ENCODE measurements at regions not wholly inside any gene's neighbourhood (a gene's known extent, or its start where the extent isn't known, plus 50 kb on each side); places are given as distances from the start of the nearest gene placed in this dataset.

DNA sequence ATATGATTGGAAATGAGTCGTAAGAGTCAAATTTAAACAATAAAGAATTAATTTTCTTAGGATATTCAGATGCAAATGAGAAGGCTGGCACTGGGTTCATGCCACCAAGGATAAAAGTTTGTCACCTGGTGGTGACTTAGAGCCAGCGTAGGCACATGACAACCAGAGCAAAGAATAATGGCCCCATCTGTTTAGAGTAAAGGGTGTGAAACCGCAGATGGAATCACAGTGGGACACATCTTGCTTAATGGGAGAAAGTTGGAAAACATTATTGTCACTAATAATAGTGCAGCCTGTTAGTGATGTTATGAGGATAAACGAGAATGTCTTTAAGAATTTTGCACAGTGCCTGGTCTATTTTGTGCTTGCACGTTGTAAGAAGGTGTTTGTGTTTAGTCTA is 727.8 kb downstream of the QKI start:
- Histone ChIP-seq H4K20me1 (ENCODE audit: insufficient read depth) (no peaks in the 10 kb centered on the region), H3K27ac (no peak overlapping the region), H3K9ac (no peak overlapping the region), H3K27me3 (ENCODE audit: insufficient read depth, low read depth) (no peaks in the 10 kb centered on the region), H3K79me2 (ENCODE audit: insufficient read depth, low read depth) (no peaks in the 10 kb centered on the region), H3K36me3 (ENCODE audit: insufficient read depth) (no peaks in the 10 kb centered on the region), H3K4me2 (no peak overlapping the region), H3K4me3 (IDR thresholded peaks at IDR 0.05; ENCODE audit: insufficient read depth, low read depth, low read length) (no peak overlapping the region), H2AFZ (ENCODE audit: low read depth) (no peak overlapping the region), H3K4me1 (ENCODE audit: low read depth, poor library complexity, severe bottlenecking) (no peaks in the 10 kb centered on the region)
- no peak for TF ChIP-seq CTCF (conservative IDR thresholded peaks at IDR 0.05; ENCODE audit: low read depth, low read length)

- Histone ChIP-seq H3K36me3 (ENCODE audit: insufficient read depth) (no peaks in the 10 kb centered on the region), H3K27ac (no peak overlapping the region), H3K79me2 (ENCODE audit: insufficient read depth, low read depth) (no peaks in the 10 kb centered on the region), H3K4me1 (ENCODE audit: low read depth, poor library complexity, severe bottlenecking) (no peaks in the 10 kb centered on the region), H3K27me3 (ENCODE audit: insufficient read depth, low read depth) (no peaks in the 10 kb centered on the region), H2AFZ (ENCODE audit: low read depth) (no peak overlapping the region), H3K9ac (no peak overlapping the region), H4K20me1 (ENCODE audit: insufficient read depth) (no peaks in the 10 kb centered on the region), H3K4me2 (no peak overlapping the region), H3K4me3 (IDR thresholded peaks at IDR 0.05; ENCODE audit: insufficient read depth, low read depth, low read length) (no peak overlapping the region)
- TF ChIP-seq CTCF (conservative IDR thresholded peaks at IDR 0.05; ENCODE audit: low read depth, low read length) = no peak
Measured at GRCh38 chr6:164135511-164136132, 721.1 kb downstream of the QKI start.

DNA sequence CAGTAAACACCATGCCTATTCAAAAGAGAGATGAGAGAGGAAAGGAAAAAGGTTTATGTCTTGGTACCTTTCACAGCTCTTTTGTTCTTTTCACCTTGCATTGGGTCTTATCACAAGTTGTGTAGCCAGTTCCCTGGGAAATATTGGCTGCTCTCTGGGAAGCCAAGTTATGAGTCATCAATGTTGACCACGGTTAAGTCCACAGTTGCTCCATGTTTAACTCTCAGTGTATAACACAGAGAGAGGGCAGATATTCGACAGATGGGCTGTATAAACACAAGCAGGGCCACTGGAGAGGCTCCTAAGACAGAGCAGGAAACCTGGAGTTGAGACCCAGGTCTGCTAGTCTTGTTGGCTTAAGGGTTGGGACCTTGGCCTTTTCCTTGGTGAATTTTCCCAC is 718.6 kb downstream of the QKI start:
- no peaks in the 10 kb centered on the region for H3K79me2 ChIP-seq (ENCODE audit: insufficient read depth, low read depth)
- no peaks in the 10 kb centered on the region for H3K36me3 ChIP-seq (ENCODE audit: insufficient read depth)
- H3K4me2 ChIP-seq = no peak overlapping the region
- H3K4me3 ChIP-seq (IDR thresholded peaks at IDR 0.05; ENCODE audit: insufficient read depth, low read depth, low read length) = no peak overlapping the region
- H3K27me3 ChIP-seq (ENCODE audit: insufficient read depth, low read depth) = no peaks in the 10 kb centered on the region
- H3K27ac ChIP-seq = no peak overlapping the region
- no peaks in the 10 kb centered on the region for H3K4me1 ChIP-seq (ENCODE audit: low read depth, poor library complexity, severe bottlenecking)
- no peaks in the 10 kb centered on the region for H4K20me1 ChIP-seq (ENCODE audit: insufficient read depth)
- TF ChIP-seq CTCF (conservative IDR thresholded peaks at IDR 0.05; ENCODE audit: low read depth, low read length) = no peak
- no peak overlapping the region for H2AFZ ChIP-seq (ENCODE audit: low read depth)
- no peak overlapping the region for H3K9ac ChIP-seq

DNA sequence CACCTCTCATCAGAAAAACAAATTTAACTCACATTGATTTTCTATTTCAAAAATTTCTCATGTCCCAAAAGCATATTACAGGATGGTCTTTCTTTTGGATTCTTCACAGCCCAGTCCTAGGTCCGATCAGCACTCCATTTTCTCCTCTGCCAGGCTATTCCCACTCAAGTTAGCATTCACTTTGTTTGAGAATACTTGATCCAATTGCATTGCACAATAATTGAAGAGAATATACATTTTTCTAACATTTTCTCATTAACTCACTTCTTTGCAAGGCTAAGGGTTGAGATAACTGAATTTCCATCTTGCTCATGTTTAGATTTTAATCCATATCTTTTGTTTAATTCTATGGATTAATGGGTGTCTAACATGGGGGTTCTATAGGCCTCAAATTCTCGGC is 716.1 kb downstream of the QKI start:
- Histone ChIP-seq H3K4me3 (IDR thresholded peaks at IDR 0.05; ENCODE audit: insufficient read depth, low read depth, low read length) (no peak overlapping the region), H3K27ac (no peak overlapping the region), H3K79me2 (ENCODE audit: insufficient read depth, low read depth) (no peaks in the 10 kb centered on the region), H2AFZ (ENCODE audit: low read depth) (no peak overlapping the region), H3K27me3 (ENCODE audit: insufficient read depth, low read depth) (no peaks in the 10 kb centered on the region), H3K9ac (no peak overlapping the region), H3K4me1 (ENCODE audit: low read depth, poor library complexity, severe bottlenecking) (no peaks in the 10 kb centered on the region), H3K36me3 (ENCODE audit: insufficient read depth) (no peaks in the 10 kb centered on the region), H4K20me1 (ENCODE audit: insufficient read depth) (no peaks in the 10 kb centered on the region), H3K4me2 (no peak overlapping the region)
- TF ChIP-seq CTCF (conservative IDR thresholded peaks at IDR 0.05; ENCODE audit: low read depth, low read length) = no peak
